Endothelial cell of umbilical vein (primary cell): ENCODE measurements at regions not wholly inside any gene's neighbourhood (a gene's known extent, or its start where the extent isn't known, plus 50 kb on each side); places are given as distances from the start of the nearest gene placed in this dataset.

Source experiments
- BruUV-seq: library from RNA; stranded (reverse); fragments of 400-500 nt; replicated peaks from 2 replicates; lab custom pipeline; 2021; lab: Mats Ljungman, UMichigan
- CTCF ChIA-PET: fragments of 300-600, 350-600 bp; sonication (Branson Sonifier 250); formaldehyde crosslinking; loops from one replicate; lab custom pipeline; 2021; ENCODE audit warnings: antibody characterized with exemption, inconsistent platforms; lab: Charles Lee
- POLR2A ChIA-PET: fragments of 300-600, 350-600 bp; sonication (Branson Sonifier 250); formaldehyde crosslinking; loops from one replicate; lab custom pipeline; 2021; ENCODE audit warnings: antibody characterized with exemption, inconsistent platforms; lab: Charles Lee
- DNase-seq: peaks from one replicate; pipeline ENCODE4 v3.0.0-alpha.2; 2011; ENCODE audit warnings: low read depth, low spot score
- FAIRE-seq: peaks from 2 replicates; lab custom pipeline; 2011; peaks lifted over from hg19 to GRCh38; lab: Jason Lieb, UNC
- H2AFZ ChIP-seq: 2 replicates; pipeline ENCODE4 v1.6.0; 2012; ENCODE audit warnings: low read depth, low read length, control low read depth, inconsistent platforms
- H3K27ac ChIP-seq: 2 replicates; pipeline ENCODE4 v1.5.1; 2011; ENCODE audit warnings: low read depth, mild to moderate bottlenecking, control low read depth, low read length, moderate library complexity; ENCODE audit not compliant: insufficient read depth
- H3K27me3 ChIP-seq, 2 experiments: 2 replicates each; pipeline versions ENCODE4 v1.6.0 to v1.6.1; 2011; ENCODE audit warnings: low read length in 2 of 2, mixed read lengths in 1 of 2; ENCODE audit not compliant: control insufficient read depth in 2 of 2, insufficient read depth in 2 of 2
- H3K36me3 ChIP-seq, 2 experiments: 2 replicates in 1 of 2; 3 replicates in 1 of 2; pipeline ENCODE4 v1.5.1; 2011; ENCODE audit warnings: low read length in 2 of 2, mild to moderate bottlenecking in 1 of 2, moderate library complexity in 1 of 2; ENCODE audit not compliant: control insufficient read depth in 2 of 2, insufficient read depth in 2 of 2; ENCODE audit errors: extremely low read depth in 1 of 2
- H3K4me1 ChIP-seq: 3 replicates; pipeline ENCODE4 v1.5.1; 2011; ENCODE audit warnings: mild to moderate bottlenecking, low read length; ENCODE audit not compliant: control insufficient read depth, insufficient read depth; ENCODE audit errors: extremely low read depth
- H3K4me2 ChIP-seq: 2 replicates; pipeline ENCODE4 v1.6.1; 2011; ENCODE audit warnings: low read length, control low read depth, mixed read lengths; ENCODE audit not compliant: insufficient read depth
- H3K4me3 ChIP-seq, 3 experiments: fragments of 200-600 bp in 1 of 3; sonication (generic), shearing (Covaris generic) in 1 of 3; replicated peaks in 1 of 3; 2 replicates each; pipeline ENCODE4 v1.5.1; 2011 to 2016; ENCODE audit warnings: control low read depth in 3 of 3, low read length in 3 of 3, mild to moderate bottlenecking in 2 of 3, inconsistent platforms in 1 of 3, low read depth in 1 of 3, moderate library complexity in 1 of 3; ENCODE audit not compliant: insufficient read depth in 1 of 3
- H3K79me2 ChIP-seq: 2 replicates; pipeline ENCODE4 v1.6.0; 2012; ENCODE audit warnings: low read length, inconsistent platforms; ENCODE audit not compliant: control insufficient read depth, insufficient read depth
- H3K9ac ChIP-seq: replicated peaks from 2 replicates; pipeline ENCODE3; 2011; ENCODE audit warnings: low read length, control low read depth; ENCODE audit not compliant: insufficient read depth; ENCODE audit errors: extremely low read depth
- H3K9me1 ChIP-seq: replicated peaks from 3 replicates; pipeline ENCODE4 v1.6.0; 2011; ENCODE audit warnings: mild to moderate bottlenecking, low read length; ENCODE audit not compliant: control insufficient read depth, insufficient read depth; ENCODE audit errors: extremely low read depth
- H3K9me3 ChIP-seq: replicated peaks from 2 replicates; pipeline ENCODE4 v1.5.1; 2012; ENCODE audit warnings: low read length, inconsistent platforms; ENCODE audit not compliant: control insufficient read depth, insufficient read depth
- H4K20me1 ChIP-seq: replicated peaks from 2 replicates; pipeline ENCODE3; 2011; ENCODE audit warnings: mild to moderate bottlenecking, low read length; ENCODE audit not compliant: control insufficient read depth, insufficient read depth; ENCODE audit errors: extremely low read depth
- CTCF ChIP-seq, 2 donors: IDR thresholded peaks; 1 replicate in 1 of 2; 2 replicates in 1 of 2; pipeline ENCODE4 v1.5.1; 2011; ENCODE audit warnings: low read length in 2 of 2, mild to moderate bottlenecking in 2 of 2, moderate library complexity in 2 of 2, control low read depth in 1 of 2, inconsistent platforms in 1 of 2, low read depth in 1 of 2; ENCODE audit not compliant: insufficient read depth in 1 of 2; ENCODE audit errors: extremely low read depth in 1 of 2
- EZH2 ChIP-seq: IDR thresholded peaks from 2 replicates; pipeline ENCODE4 v1.6.1; 2012; ENCODE audit warnings: borderline replicate concordance, low read depth, mild to moderate bottlenecking, moderate library complexity, low read length, inconsistent platforms; ENCODE audit not compliant: severe bottlenecking
- FOS ChIP-seq: IDR thresholded peaks from 2 replicates; pipeline ENCODE4 v1.6.1; 2011; ENCODE audit warnings: mild to moderate bottlenecking, low read length, moderate library complexity, borderline replicate concordance; ENCODE audit not compliant: insufficient read depth
- GATA2 ChIP-seq: IDR thresholded peaks from 2 replicates; pipeline ENCODE4 v1.7.0; 2011; ENCODE audit warnings: low read depth, mild to moderate bottlenecking, moderate library complexity, mixed read lengths, low read length; ENCODE audit not compliant: insufficient read length, insufficient read depth
- JUN ChIP-seq: IDR thresholded peaks from 2 replicates; pipeline ENCODE4 v1.6.1; 2011; ENCODE audit warnings: borderline replicate concordance, low read depth; ENCODE audit not compliant: insufficient read length, insufficient read depth
- MYC ChIP-seq: IDR thresholded peaks from one replicate; pipeline ENCODE4 v1.6.1; 2011; ENCODE audit warnings: mild to moderate bottlenecking, low read depth, low read length
- POLR2A ChIP-seq: IDR thresholded peaks from 2 replicates; pipeline ENCODE4 v1.6.1; 2012; ENCODE audit warnings: low read depth, mild to moderate bottlenecking, control low read depth, low read length
- POLR2AphosphoS5 ChIP-seq: IDR thresholded peaks from 2 replicates; pipeline ENCODE4 v1.6.1; 2012; ENCODE audit warnings: low read depth, mild to moderate bottlenecking, control low read depth, low read length, moderate library complexity; ENCODE audit not compliant: insufficient read depth
- dilution Hi-C: fragments of 300-500 bp; cut with MboI; formaldehyde crosslinking; loops from one replicate; pipeline ENCODE4 v1.15.0; 2019; ENCODE audit warnings: low sequenced_read_pairs; ENCODE audit not compliant: extremely low pct_ligation_motif_present
- intact Hi-C: fragments of 100-400 bp; cut with micrococcal nuclease; formaldehyde crosslinking; loops from one replicate; pipeline ENCODE4 v1.10.0; 2022
- TF ChIP-seq, protein P1 (sequence below): IDR thresholded peaks from 2 replicates; pipeline ENCODE4 v1.6.1; 2011; ENCODE audit not compliant: insufficient read depth, insufficient read length

GRCh38 chr9:89844075-89844474 lies 239.3 kb downstream of the GADD45G start:
- no peaks in the 10 kb centered on the region for H3K9me3 ChIP-seq
- TF ChIP-seq CTCF (IDR thresholded peaks at IDR 0.05; ENCODE audit: extremely low read depth in 1 of 2, insufficient read depth in 1 of 2, low read depth in 1 of 2, low read length in 2 of 2) = no peak
- no peak for TF ChIP-seq FOS
- TF ChIP-seq MYC = no peak
- H3K4me3 ChIP-seq = no peak overlapping the region
- H3K9ac ChIP-seq = no peak overlapping the region
- H3K4me2 ChIP-seq = no peak overlapping the region
- no TSS peak for BruUV-seq
- no peaks in the 10 kb centered on the region for H3K36me3 ChIP-seq
- H3K9me1 ChIP-seq = no peaks in the 10 kb centered on the region
- H2AFZ ChIP-seq = no peak overlapping the region
- H3K27me3 ChIP-seq = no peaks in the 10 kb centered on the region
- FAIRE-seq (no peak), DNase-seq (no peak)
- CTCF ChIA-PET = interaction anchor here (0.6 kb wide), 1 partner anchor 807 kb away, joined by 4 read pairs; no protein-coding TSS in a partner anchor
- no peaks in the 10 kb centered on the region for H3K4me1 ChIP-seq
- POLR2A ChIA-PET = no interaction called here
- H3K27ac ChIP-seq = no peak overlapping the region
- dilution Hi-C loops = no loop called here
- H3K79me2 ChIP-seq = no peaks in the 10 kb centered on the region
- intact Hi-C loops = no loop called here
- H4K20me1 ChIP-seq = no peaks in the 10 kb centered on the region

GRCh38 chr9:89844535-89844934 lies 239.7 kb downstream of the GADD45G start:
- FAIRE-seq = no peak
- no TSS peak for BruUV-seq

More at GRCh38 chr9:89844535-89844934, 239.7 kb downstream of the GADD45G start:
- no peaks in the 10 kb centered on the region for H3K27me3 ChIP-seq
- no peak overlapping the region for H3K27ac ChIP-seq
- CTCF ChIA-PET = no interaction called here
- no peaks in the 10 kb centered on the region for H4K20me1 ChIP-seq
- DNase-seq = no peak
- no peaks in the 10 kb centered on the region for H3K9me1 ChIP-seq
- no peaks in the 10 kb centered on the region for H3K79me2 ChIP-seq
- no peaks in the 10 kb centered on the region for H3K9me3 ChIP-seq
- H3K36me3 ChIP-seq = no peaks in the 10 kb centered on the region
- dilution Hi-C loops = no loop called here
- H3K4me2 ChIP-seq = no peak overlapping the region
- intact Hi-C loops = no loop called here
- TF ChIP-seq GATA2 (no peak), FOS (no peak), POLR2AphosphoS5 (no peak), POLR2A (no peak), JUN (no peak), CTCF (IDR thresholded peaks at IDR 0.05; ENCODE audit: extremely low read depth in 1 of 2, insufficient read depth in 1 of 2, low read depth in 1 of 2, low read length in 2 of 2) (no peak), EZH2 (no peak), MYC (no peak)
- TF ChIP-seq, protein P1, sequence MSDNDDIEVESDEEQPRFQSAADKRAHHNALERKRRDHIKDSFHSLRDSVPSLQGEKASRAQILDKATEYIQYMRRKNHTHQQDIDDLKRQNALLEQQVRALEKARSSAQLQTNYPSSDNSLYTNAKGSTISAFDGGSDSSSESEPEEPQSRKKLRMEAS = no peak
- H2AFZ ChIP-seq = no peak overlapping the region
- H3K9ac ChIP-seq = no peak overlapping the region
- no peaks in the 10 kb centered on the region for H3K4me1 ChIP-seq
- POLR2A ChIA-PET = no interaction called here
- H3K4me3 ChIP-seq = no peak overlapping the region
